ENCODE measurements at regions not wholly inside any gene's neighbourhood (a gene's known extent, or its start where the extent isn't known, plus 50 kb on each side); places are given as distances from the start of the nearest gene placed in this dataset.
A peak's percentile ranks its signal among the peaks of the same experiment; 100 is the strongest.

DNA sequence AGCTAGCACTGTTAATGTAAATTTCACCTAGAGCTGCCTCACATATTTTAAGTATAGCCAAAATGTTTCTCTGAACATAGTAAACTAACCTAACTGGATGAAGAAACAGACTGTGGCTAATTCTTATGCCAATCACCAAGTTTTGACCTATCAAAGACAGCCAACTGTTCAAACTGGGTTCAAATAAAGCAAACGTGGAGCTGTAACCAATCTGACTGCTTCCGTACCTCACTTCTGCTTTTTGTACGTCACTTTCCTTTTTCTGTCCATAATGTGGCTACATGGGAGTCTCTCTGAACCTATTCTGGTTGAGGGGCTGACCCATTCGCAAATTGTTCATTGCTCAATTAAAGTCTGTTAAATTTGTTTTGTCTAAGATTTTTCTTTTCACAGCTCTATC lies 66.3 kb upstream of the ETV1 start:
- no peaks in the 10 kb centered on the region for H3K27me3 Mint-ChIP-seq (ENCODE audit: low read depth)
- no peaks in the 10 kb centered on the region for H3K9me3 Mint-ChIP-seq
- Histone ChIP-seq H2BK12ac (ENCODE audit: insufficient read length, low read depth, low read length) (no peak overlapping the region), H3K79me2 (ENCODE audit: insufficient read depth, low read length) (no peaks in the 10 kb centered on the region), H3K4me1 (ENCODE audit: insufficient read depth, low read length) (no peaks in the 10 kb centered on the region), H3K79me1 (ENCODE audit: insufficient read depth, low read depth, low read length, poor library complexity, severe bottlenecking) (no peaks in the 10 kb centered on the region), H2BK120ac (ENCODE audit: low read depth, low read length, poor library complexity, severe bottlenecking) (no peak overlapping the region), H3T11ph (ENCODE audit: low read length) (no peak overlapping the region), H2BK15ac (ENCODE audit: low read depth, low read length) (no peak overlapping the region), H3K4me2 (ENCODE audit: insufficient read depth, insufficient read length, low read length) (no peak overlapping the region), H3K18ac (ENCODE audit: insufficient read length, low read depth, low read length) (no peak overlapping the region), H4K91ac (ENCODE audit: insufficient read length, low read depth, low read length) (no peak overlapping the region), H4K20me1 (ENCODE audit: control insufficient read depth, insufficient read depth, insufficient read length) (no peaks in the 10 kb centered on the region), H2BK5ac (ENCODE audit: insufficient read length, low read length) (no peak overlapping the region), H3K56ac (ENCODE audit: insufficient read length, low read depth, low read length) (no peak overlapping the region), H2AFZ (ENCODE audit: low read length) (peak overlapping the region; percentile 45), H3K4ac (ENCODE audit: low read depth, low read length) (no peak overlapping the region), H3K9ac (ENCODE audit: extremely low read depth, insufficient read length, low read length) (no peak overlapping the region), H3K23me2 (ENCODE audit: insufficient read length, low read depth, low read length, poor library complexity, severe bottlenecking) (no peaks in the 10 kb centered on the region), H3K27me3 (ENCODE audit: insufficient read depth, low read length) (no peaks in the 10 kb centered on the region), H3K14ac (ENCODE audit: insufficient read depth, low read length) (no peak overlapping the region), H3K27ac (ENCODE audit: insufficient read length, low read depth, low read length) (no peak overlapping the region), H2AK5ac (ENCODE audit: insufficient read length, low read length) (no peak overlapping the region), H3K9me3 (ENCODE audit: control insufficient read depth, low read depth, low read length) (no peaks in the 10 kb centered on the region), H4K8ac (replicated peaks; ENCODE audit: insufficient read length, low read depth, low read length) (no peak overlapping the region), H2BK20ac (ENCODE audit: low read depth, low read length, poor library complexity, severe bottlenecking) (no peak overlapping the region), H3K23ac (ENCODE audit: insufficient read length, low read depth, low read length) (no peak overlapping the region), H4K5ac (ENCODE audit: insufficient read length, low read depth, low read length) (no peak overlapping the region)
- no peaks in the 10 kb centered on the region for H3K36me3 Mint-ChIP-seq (ENCODE audit: insufficient read depth in 1 of 3, low read depth in 3 of 3)
- H3K27ac Mint-ChIP-seq: no peak overlapping the region
- DNase-seq: no peak
- no CpG with 5 or more reads among the region's 4 CpGs for WGBS (ENCODE audit: extremely low coverage, insufficient read length, low lambda C conversion rate)
- TF ChIP-seq CTCF (conservative IDR thresholded peaks at IDR 0.05): no peak
- H3K4me1 Mint-ChIP-seq: no peaks in the 10 kb centered on the region
- no peak overlapping the region for H3K4me3 Mint-ChIP-seq
